ENCODE measurements at regions not wholly inside any gene's neighbourhood (a gene's known extent, or its start where the extent isn't known, plus 50 kb on each side); places are given as distances from the start of the nearest gene placed in this dataset.

GRCh38 chr4:35025152-35025834, 1219.0 kb downstream of the ARAP2 start:
- no peaks in the 10 kb centered on the region for H3K36me3 Mint-ChIP-seq (ENCODE audit: low read depth)
- H3K9me3 ChIP-seq (ENCODE audit: control insufficient read depth, low read length, poor library complexity, severe bottlenecking), result no peaks in the 10 kb centered on the region
- H3K4me3 Mint-ChIP-seq, result no peak overlapping the region
- H3K4me1 Mint-ChIP-seq, result no peaks in the 10 kb centered on the region
- ATAC-seq (no peak), DNase-seq (no peak)
- no peak overlapping the region for H3K27ac Mint-ChIP-seq
- H3K27me3 Mint-ChIP-seq, result no peaks in the 10 kb centered on the region

- Mint-ChIP-seq H3K27me3 (no peaks in the 10 kb centered on the region), H3K4me3 (no peak overlapping the region), H3K36me3 (ENCODE audit: low read depth) (no peaks in the 10 kb centered on the region), H3K27ac (no peak overlapping the region), H3K4me1 (no peaks in the 10 kb centered on the region)
- ATAC-seq (no peak), DNase-seq (no peak)
- no peaks in the 10 kb centered on the region for H3K9me3 ChIP-seq (ENCODE audit: control insufficient read depth, low read length, poor library complexity, severe bottlenecking)
Observed at GRCh38 chr4:35038079-35038805, 1206.1 kb downstream of the ARAP2 start.

- H3K27me3 Mint-ChIP-seq, result no peaks in the 10 kb centered on the region
- H3K9me3 ChIP-seq (ENCODE audit: control insufficient read depth, low read length, poor library complexity, severe bottlenecking), result no peaks in the 10 kb centered on the region
- DNase-seq, result no peak
- H3K4me3 Mint-ChIP-seq, result no peak overlapping the region
- no peaks in the 10 kb centered on the region for H3K4me1 Mint-ChIP-seq
- H3K36me3 Mint-ChIP-seq (ENCODE audit: low read depth), result no peaks in the 10 kb centered on the region
- no peak for ATAC-seq
- H3K27ac Mint-ChIP-seq, result no peak overlapping the region
Observed at GRCh38 chr4:35038845-35039244, 1205.5 kb downstream of the ARAP2 start.

GRCh38 chr4:35052546-35052945, 1191.8 kb downstream of the ARAP2 start:
- H3K9me3 ChIP-seq (ENCODE audit: control insufficient read depth, low read length, poor library complexity, severe bottlenecking), result no peaks in the 10 kb centered on the region
- no peak overlapping the region for H3K27ac Mint-ChIP-seq
- ATAC-seq (no peak), DNase-seq (no peak)
- H3K4me1 Mint-ChIP-seq, result no peaks in the 10 kb centered on the region
- no peaks in the 10 kb centered on the region for H3K27me3 Mint-ChIP-seq
- no peak overlapping the region for H3K4me3 Mint-ChIP-seq
- no peaks in the 10 kb centered on the region for H3K36me3 Mint-ChIP-seq (ENCODE audit: low read depth)

GRCh38 chr4:35063031-35063570, 1181.2 kb downstream of the ARAP2 start:
- H3K36me3 Mint-ChIP-seq (ENCODE audit: low read depth), result no peaks in the 10 kb centered on the region
- ATAC-seq (no peak), DNase-seq (no peak)
- no peaks in the 10 kb centered on the region for H3K27me3 Mint-ChIP-seq
- H3K4me1 Mint-ChIP-seq, result no peaks in the 10 kb centered on the region
- H3K27ac Mint-ChIP-seq, result no peak overlapping the region
- no peak overlapping the region for H3K4me3 Mint-ChIP-seq
- no peaks in the 10 kb centered on the region for H3K9me3 ChIP-seq (ENCODE audit: control insufficient read depth, low read length, poor library complexity, severe bottlenecking)

- Mint-ChIP-seq H3K27me3 (no peaks in the 10 kb centered on the region), H3K27ac (no peak overlapping the region), H3K36me3 (ENCODE audit: low read depth) (no peaks in the 10 kb centered on the region), H3K4me1 (no peaks in the 10 kb centered on the region), H3K4me3 (no peak overlapping the region)
- ATAC-seq, result no peak
- no peak for DNase-seq
- H3K9me3 ChIP-seq (ENCODE audit: control insufficient read depth, low read length, poor library complexity, severe bottlenecking), result no peaks in the 10 kb centered on the region
Observed at GRCh38 chr4:35066406-35066805, 1177.9 kb downstream of the ARAP2 start.

- no peak overlapping the region for H3K27ac Mint-ChIP-seq
- no peaks in the 10 kb centered on the region for H3K36me3 Mint-ChIP-seq (ENCODE audit: low read depth)
- H3K9me3 ChIP-seq (ENCODE audit: control insufficient read depth, low read length, poor library complexity, severe bottlenecking), result no peaks in the 10 kb centered on the region
- DNase-seq (no peak), ATAC-seq (no peak)
- H3K4me3 Mint-ChIP-seq, result no peak overlapping the region
- H3K27me3 Mint-ChIP-seq, result no peaks in the 10 kb centered on the region
- no peaks in the 10 kb centered on the region for H3K4me1 Mint-ChIP-seq
Observed at GRCh38 chr4:35080799-35081198, 1163.5 kb downstream of the ARAP2 start.

- H3K27ac Mint-ChIP-seq, result no peak overlapping the region
- no peaks in the 10 kb centered on the region for H3K9me3 ChIP-seq (ENCODE audit: control insufficient read depth, low read length, poor library complexity, severe bottlenecking)
Observed at GRCh38 chr4:35087218-35087617, 1157.1 kb downstream of the ARAP2 start.

GRCh38 chr4:35100932-35101331, 1143.4 kb downstream of the ARAP2 start:
- no peak overlapping the region for H3K4me3 Mint-ChIP-seq
- DNase-seq (no peak), ATAC-seq (no peak)
- H3K36me3 Mint-ChIP-seq (ENCODE audit: low read depth), result no peaks in the 10 kb centered on the region
- no peak overlapping the region for H3K27ac Mint-ChIP-seq
- H3K4me1 Mint-ChIP-seq, result no peaks in the 10 kb centered on the region
- H3K9me3 ChIP-seq (ENCODE audit: control insufficient read depth, low read length, poor library complexity, severe bottlenecking), result no peaks in the 10 kb centered on the region
- no peaks in the 10 kb centered on the region for H3K27me3 Mint-ChIP-seq

More at GRCh38 chr4:35087218-35087617, 1157.1 kb downstream of the ARAP2 start:
- Mint-ChIP-seq H3K27me3 (no peaks in the 10 kb centered on the region), H3K36me3 (ENCODE audit: low read depth) (no peaks in the 10 kb centered on the region), H3K4me3 (no peak overlapping the region), H3K4me1 (no peaks in the 10 kb centered on the region)
- ATAC-seq (no peak), DNase-seq (no peak)

GRCh38 chr4:35102066-35102465, 1142.2 kb downstream of the ARAP2 start:
- H3K27me3 Mint-ChIP-seq, result no peaks in the 10 kb centered on the region
- no peak overlapping the region for H3K27ac Mint-ChIP-seq
- DNase-seq (no peak), ATAC-seq (no peak)
- H3K4me1 Mint-ChIP-seq, result no peaks in the 10 kb centered on the region
- no peaks in the 10 kb centered on the region for H3K36me3 Mint-ChIP-seq (ENCODE audit: low read depth)
- no peaks in the 10 kb centered on the region for H3K9me3 ChIP-seq (ENCODE audit: control insufficient read depth, low read length, poor library complexity, severe bottlenecking)
- no peak overlapping the region for H3K4me3 Mint-ChIP-seq

GRCh38 chr4:35105486-35105885, 1138.8 kb downstream of the ARAP2 start:
- no peak for DNase-seq
- Mint-ChIP-seq H3K4me1 (no peaks in the 10 kb centered on the region), H3K4me3 (no peak overlapping the region), H3K27me3 (no peaks in the 10 kb centered on the region), H3K27ac (no peak overlapping the region), H3K36me3 (ENCODE audit: low read depth) (no peaks in the 10 kb centered on the region)
- H3K9me3 ChIP-seq (ENCODE audit: control insufficient read depth, low read length, poor library complexity, severe bottlenecking), result no peaks in the 10 kb centered on the region
- ATAC-seq, result no peak

GRCh38 chr4:35106091-35106734, 1138.1 kb downstream of the ARAP2 start:
- Mint-ChIP-seq H3K27ac (no peak overlapping the region), H3K4me1 (no peaks in the 10 kb centered on the region), H3K36me3 (ENCODE audit: low read depth) (no peaks in the 10 kb centered on the region), H3K27me3 (no peaks in the 10 kb centered on the region), H3K4me3 (no peak overlapping the region)
- ATAC-seq (no peak), DNase-seq (no peak)
- H3K9me3 ChIP-seq (ENCODE audit: control insufficient read depth, low read length, poor library complexity, severe bottlenecking), result no peaks in the 10 kb centered on the region

GRCh38 chr4:35124106-35124505, 1120.2 kb downstream of the ARAP2 start:
- Mint-ChIP-seq H3K4me3 (no peak overlapping the region), H3K27ac (no peak overlapping the region), H3K36me3 (ENCODE audit: low read depth) (no peaks in the 10 kb centered on the region), H3K4me1 (no peaks in the 10 kb centered on the region), H3K27me3 (no peaks in the 10 kb centered on the region)
- no peaks in the 10 kb centered on the region for H3K9me3 ChIP-seq (ENCODE audit: control insufficient read depth, low read length, poor library complexity, severe bottlenecking)
- ATAC-seq (no peak), DNase-seq (no peak)

Measured in T-helper 17 cell (primary cell).